Stimulated activated CD8-positive, alpha-beta memory T cell treated with anti-CD3 and anti-CD28 coated beads, Interleukin-7, amount 100 ng/mL, for 24 hours (primary cell): ENCODE measurements at regions not wholly inside any gene's neighbourhood (a gene's known extent, or its start where the extent isn't known, plus 50 kb on each side); places are given as distances from the start of the nearest gene placed in this dataset.

ENCODE experiments used
- DNase-seq: peaks from one replicate; pipeline ENCODE4 v3.0.0-alpha.2; 2020; ENCODE audit warnings: low read depth

DNA sequence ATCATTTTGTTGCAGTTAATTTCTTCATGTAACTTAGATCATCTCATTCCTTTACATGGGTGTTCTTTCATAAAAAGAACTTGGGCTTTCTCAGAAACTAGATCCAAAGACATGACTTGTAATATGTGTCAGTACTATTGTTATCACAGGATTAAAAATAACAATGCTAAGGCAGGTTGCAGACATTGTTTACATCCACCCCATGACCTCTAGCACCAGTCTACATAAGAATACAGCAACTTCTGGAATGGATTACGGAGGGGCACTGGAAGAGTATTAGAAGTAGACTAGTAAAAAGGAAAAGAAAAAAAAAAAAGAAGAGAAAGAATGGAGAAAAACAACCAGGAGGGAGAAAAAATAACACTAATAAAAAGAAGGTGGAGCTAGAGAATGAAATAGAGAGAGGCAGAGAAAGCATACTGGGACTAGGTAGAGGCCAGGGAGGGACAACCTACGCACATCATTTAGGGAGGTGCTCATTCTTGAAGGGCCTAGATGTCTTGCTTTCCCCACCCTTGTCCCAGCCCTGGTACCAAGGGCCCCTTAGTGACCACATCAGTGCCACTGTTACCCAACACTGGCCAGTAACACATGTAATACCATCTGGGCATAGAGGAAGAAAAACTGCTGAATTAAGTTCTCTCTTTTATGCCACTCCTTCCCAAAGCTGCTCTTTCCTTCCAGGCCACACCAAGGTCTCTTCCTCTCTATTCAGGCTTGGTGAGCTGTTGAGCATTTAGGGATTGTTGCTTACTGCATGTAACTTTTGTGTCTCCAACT, 70.6 kb upstream of the KLF7 start:
- no peak for DNase-seq

DNA sequence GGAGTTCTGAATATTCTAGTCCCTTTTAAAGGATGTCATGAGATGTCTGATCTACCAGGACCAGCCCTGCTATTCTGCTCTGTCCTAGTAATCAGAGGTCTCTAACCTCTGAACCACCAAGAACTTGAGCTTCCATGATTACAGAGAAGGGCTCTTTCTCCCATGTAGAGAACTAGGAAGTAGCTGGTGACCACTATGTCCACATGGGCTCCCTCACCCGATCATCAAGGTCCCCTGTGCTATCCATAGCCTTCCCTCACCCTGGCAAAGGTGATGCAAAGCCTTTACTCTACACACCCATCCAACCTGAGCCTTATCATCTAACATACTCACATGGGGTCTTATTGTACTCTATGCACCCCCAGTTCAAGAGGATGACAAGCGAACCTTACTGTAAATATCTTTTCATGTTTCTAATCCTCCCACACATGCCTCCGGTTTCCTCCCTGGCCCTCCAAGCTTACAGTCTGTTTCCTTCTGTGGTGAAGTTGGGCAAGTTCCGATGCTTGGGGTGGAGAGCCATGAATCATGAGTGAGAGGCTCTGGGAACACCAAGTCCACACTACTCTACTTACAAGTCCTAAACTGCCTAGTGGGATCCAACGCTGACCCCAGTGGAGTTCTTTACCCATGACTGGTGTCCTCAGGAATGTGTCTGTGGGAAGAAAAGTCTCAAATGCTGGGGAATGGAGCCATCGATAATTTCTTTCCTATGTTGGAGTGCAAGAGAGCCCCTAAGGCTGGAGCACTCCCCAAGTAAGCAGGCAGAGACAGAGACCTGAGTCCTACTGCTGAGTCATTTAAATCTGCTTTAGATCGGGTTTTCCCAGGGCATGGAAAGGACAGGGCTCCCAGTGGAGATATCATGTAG, 73.3 kb upstream of the KLF7 start:
- no peak for DNase-seq

DNA sequence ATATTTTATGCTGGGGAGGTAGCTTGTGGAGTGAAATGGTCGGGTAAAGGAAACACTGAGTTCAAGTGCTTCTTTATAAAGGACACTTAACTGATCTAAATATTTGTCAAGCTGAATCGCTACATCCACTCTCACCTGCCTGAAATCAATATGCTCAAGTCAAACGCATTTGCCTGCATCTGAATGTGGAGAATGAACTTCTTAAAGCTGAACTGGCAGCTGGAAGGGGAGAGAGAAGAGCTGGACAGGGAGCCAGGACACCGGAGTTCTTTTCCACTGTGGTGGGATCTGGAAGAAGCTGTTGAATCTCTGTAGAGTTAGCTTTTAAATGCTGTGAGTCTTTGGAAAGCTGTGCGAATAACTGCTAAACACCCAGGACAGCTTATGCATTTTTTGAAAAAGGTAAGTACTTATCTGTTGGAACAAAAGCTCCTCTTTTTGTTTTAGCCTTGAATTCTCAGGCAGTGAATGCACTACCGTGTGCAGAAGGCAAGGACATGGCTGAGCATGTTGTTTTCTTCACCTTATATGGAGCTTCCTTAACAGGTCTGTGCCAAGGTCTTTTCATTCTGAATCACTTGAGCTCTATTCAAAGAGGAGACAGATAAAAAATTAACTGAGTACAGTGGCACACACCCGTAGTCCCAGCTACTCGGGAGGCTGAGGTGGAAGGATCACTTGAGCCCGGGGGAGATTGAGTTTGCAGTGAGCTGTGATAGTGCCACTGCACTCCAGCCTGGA, 74.2 kb upstream of the KLF7 start:
- DNase-seq = no peak

DNA sequence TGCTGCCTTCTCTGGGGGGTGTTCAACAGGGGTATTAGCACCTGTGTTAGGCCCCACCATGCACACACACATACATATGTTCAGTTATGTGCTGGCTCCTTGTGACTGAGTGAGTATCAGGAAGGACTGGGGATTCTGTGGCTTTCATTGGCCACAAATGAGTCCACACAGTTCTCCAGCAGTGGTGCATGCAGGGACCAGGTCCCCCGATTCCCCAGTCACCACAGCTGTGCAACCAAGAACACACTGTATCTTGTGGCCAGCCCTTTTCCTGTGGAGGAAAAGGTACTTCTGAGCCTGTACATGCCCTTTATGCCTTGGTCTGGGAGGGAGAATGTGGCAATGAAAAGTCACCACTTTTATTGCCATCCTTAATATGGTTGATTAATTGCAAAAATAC, 74.9 kb upstream of the KLF7 start:
- no peak for DNase-seq

DNA sequence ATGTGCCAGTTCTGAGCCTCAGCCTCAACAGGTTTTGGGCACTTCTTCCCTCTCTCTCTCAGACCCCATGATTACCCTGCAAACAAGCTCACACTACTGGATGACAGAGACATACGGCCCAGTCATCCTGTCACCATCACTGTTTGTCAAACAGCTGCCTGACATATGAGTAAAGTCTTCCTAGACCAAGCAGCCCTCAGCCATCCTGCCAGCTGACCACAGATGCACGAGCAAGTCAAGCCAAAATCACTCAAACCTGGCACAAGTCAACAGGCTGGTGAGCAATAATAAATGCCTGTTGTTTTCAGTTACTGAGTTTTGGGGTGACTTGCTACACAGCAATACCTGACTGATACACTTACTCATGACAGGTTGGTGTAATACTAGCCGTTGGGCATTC, 75.5 kb upstream of the KLF7 start:
- DNase-seq = no peak

DNA sequence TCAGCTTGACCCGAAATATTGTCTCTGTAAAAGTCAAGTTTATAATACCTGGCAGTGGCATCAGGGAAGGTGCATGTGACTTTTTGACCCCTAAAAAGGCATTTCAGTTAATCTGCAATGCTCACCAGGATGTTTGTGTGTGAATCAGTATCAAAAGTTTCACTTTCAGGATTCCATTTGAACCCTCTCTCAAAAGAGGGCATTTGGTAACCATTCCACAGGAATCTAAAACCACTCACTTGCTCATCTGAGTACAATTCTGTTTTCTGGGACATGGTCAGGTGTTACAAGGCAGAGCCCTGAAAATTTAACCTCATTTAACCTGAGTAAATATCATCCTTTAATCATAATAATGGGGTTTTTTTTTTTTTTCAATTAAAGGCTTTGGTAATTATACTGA, 77.9 kb upstream of the KLF7 start:
- no peak for DNase-seq

DNA sequence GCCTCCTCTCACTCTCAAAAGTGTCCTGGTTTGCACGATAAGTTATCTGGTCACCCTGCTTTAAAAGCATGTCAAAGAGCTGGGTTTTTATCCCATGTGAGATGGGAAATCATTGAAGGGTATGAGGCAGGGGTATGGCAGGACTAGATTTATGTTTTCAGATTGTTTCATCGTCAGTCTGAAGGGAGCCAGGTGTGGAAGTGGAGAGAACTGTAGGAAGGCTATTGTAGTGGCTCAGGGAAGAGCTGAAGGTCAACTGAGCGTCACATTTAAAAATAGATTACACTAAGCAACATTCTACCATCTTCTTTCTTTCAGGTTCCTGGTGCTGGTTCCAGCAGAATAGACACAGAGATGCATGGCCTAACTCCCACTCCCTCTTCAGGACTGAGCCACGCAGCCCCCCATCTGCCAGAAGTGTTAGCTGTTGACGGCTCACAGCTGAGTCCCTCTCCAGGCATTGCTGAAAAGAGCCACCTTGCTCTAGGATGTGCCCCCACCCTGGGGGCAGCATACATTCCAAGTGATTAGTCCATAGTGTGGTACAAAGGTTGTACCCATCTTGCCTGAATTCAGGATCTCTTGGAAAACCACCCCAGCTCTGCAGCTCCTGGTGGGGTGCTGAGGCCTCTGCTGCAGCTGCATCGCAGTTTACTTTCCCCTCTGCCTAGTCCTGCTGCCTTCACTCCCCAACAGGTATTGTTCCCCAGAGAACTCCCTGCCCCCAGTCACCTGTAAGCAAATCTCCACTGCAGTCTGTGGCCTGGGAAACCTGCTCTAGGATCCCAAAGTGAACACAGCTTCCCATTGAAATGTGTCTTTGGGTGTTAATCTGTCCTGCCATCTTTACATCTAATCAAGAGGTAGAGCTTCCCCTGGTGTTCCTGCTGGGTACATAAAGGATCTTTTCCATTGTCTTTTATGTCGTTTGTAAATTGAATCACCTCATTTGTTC, 79.5 kb upstream of the KLF7 start:
- DNase-seq = no peak

DNA sequence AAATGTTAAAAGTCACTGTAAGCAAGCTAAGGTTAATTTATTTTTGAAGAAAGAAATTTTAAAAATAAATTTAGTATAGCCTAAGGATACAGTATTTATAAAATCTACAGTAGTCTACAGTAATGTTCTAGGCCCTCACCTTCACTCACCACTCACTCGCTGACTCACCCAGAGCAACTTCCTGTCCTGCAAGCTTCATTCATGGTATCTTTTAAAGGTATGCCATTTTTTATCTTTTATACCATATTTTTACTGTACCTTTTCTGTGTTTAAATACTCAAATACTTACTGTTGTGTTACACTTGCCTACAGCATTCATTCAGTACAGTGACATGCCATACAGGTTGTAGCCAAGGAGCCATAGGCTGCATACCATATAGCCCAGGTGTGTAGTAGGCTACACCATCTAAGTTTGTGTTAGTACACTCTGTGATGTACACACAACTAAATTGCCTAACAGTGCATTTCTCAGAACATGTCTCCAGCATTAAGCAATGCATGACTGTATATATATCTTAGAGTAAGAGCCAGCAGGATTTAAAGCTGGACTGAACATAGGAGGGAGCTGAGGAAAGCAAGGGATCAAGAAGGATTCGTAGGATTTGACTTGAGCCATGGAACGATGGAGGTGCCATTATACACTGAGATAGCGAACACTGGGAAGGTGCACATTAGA, 83.1 kb upstream of the KLF7 start:
- DNase-seq = no peak

DNA sequence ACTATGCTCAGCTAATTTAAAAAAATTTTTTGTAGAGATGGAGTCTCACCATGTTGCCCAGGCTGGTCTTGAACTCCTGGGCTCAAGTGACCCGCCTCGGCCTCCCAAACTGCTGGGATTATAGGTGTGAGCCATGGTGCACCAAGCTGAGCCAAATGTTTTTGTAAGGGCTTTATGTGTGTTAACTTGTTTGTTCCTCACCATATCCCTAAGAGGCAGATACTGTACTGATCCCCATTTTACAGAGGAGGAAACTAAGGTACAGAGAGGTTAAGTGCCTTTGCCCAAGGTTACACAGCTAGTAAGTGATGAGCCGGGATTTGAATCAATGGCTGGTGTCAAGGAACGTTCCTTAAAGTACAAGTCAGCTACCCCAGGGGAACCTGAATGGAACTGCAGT, 85.3 kb upstream of the KLF7 start:
- DNase-seq = no peak

DNA sequence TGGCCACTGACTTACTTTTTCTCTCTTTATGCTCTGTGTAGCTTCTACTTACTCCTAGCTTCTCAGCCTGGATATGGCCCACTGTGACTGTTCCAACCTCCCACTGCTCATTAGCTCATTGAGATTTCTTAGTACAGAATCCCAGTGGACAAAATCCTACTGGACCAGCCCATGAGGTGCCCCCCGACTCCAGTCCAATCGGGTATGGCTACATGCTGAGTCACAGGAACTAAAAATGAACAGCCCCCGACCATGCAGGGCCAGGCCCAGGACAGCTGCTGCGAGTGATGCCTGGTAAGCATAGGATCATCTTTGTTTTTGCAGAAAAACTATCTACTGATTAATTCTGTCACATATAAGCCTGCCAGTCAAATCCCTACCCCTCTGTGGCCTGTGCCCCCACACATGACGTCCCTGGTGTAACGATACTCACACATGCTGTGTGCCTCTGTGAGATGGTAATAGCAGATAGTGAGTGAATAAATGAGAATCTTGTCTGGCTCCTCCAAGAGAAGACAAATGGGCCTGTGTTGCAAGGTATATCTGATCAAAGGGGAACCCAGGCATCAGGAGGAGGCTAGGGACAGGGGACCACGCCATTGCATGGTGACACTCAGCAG, 85.9 kb upstream of the KLF7 start:
- DNase-seq = peak; percentile 16

DNA sequence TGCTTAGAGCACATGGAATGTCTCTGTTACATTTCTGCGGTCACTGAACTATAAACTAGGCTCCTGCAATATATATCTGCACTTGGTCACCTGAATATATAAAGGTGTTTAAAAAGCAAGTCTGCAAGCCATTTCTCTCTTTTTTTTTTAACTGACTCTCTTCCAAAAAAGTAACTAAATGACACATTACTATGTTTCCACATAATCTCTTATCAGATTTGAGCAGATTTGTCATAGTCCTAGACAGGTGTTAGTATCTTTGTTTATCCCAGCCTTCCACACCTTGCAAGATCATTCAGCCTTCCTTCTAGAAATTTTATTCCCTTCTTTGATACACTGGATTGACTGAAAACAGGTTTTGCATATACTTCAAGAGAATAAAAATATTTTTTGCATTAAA, 86.7 kb upstream of the KLF7 start:
- no peak for DNase-seq

DNA sequence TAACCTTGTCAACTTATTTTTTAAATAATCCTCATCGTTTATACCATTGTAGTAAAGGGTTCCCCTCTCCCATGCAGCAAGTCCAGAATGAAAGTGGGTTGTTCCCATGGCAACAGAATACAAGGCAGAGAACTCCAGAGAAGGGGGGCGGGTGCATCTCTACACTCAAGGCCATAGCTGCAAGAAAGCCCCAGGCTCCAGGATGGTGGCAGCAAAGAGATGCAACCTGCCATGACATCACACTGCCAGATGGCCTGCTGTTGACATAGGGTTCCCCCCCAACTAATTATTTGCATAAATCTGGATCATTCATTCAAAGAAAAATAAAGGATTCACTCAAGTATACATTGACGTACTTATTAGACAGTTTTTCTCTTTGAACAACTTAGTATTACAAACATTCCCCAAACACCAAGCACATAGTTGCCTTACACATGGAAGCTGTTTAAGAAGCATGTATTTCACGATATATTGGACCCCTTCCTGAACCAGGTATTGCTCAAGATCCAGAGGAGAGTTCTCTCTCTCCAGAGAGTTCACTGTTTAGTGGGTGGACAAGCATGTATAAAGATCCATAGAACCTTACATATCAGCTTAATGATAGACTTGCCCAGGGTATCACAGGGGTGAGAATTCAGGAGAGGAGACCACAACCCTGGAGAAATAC, 87.4 kb upstream of the KLF7 start:
- DNase-seq = no peak

DNA sequence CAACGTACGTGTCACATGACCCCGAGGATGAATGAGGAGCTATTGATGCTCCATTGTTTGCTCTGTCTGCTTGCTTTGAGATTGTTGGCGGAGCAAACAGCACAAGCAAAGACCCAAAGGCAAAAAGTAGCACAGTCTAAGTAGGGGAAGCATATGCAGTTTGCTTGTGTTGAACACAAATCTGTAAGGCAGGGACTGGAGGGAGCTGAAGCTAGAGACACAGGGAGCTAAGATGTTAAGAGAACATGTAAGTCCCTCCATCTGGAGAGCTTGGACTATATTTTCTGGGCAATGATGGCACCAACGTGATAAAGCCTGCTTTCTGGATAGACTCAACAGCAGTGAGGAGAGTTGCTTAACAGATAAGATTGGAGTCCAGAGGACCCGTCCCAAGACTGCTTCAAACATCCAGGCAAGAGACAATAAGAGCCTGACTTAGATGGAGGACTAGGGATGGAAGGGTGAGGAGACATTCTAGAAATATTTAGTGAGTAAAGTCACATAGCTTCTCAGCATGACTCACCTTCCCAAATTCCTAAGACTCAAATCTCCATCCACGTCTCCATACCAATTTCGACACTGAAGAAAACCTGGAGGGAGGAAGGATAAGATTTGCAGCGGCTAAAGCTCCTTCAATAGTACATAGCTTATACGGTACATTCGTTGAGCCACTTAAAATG, 88.1 kb upstream of the KLF7 start:
- no peak for DNase-seq

DNA sequence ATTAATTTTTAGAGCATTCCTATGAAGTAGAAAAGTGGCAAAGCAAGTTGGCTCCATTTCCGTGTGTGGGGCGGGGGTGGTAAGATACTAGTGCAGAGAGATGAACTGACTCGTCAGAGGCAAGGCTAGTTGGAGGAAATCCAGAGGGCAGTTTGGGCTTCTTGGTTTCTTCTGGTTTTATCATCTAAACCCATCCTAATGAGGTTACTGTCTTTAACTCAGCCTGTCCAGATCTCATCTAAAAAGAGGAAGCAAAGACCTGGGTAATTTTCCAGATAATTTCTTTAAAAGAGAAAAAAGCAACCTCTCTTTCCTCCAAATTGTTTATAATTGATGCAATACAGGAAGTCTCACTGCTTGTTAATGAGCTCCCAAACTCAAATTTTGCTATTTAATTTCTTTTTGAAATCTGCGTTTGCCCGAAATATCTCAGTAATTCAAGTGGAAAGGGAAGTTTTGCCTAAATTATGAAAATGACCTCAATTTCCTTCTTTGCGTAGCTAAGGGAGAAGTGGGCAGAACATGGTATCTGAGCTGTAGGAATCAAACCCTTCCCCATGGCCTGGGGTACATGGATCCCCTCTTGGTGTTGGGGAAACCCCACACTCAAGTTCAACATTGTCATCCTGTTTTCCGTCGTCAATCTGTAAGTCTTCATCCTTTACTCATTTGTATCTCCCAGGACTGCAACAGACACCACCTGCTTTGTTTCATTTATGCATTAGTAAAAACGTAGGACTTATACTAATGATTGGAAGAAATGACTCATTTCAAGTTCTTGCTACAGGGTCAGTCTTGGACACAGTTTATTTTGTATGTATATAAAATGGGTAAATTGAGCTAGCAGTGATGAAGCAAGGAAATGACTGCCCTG, 89.1 kb upstream of the KLF7 start:
- no peak for DNase-seq

DNA sequence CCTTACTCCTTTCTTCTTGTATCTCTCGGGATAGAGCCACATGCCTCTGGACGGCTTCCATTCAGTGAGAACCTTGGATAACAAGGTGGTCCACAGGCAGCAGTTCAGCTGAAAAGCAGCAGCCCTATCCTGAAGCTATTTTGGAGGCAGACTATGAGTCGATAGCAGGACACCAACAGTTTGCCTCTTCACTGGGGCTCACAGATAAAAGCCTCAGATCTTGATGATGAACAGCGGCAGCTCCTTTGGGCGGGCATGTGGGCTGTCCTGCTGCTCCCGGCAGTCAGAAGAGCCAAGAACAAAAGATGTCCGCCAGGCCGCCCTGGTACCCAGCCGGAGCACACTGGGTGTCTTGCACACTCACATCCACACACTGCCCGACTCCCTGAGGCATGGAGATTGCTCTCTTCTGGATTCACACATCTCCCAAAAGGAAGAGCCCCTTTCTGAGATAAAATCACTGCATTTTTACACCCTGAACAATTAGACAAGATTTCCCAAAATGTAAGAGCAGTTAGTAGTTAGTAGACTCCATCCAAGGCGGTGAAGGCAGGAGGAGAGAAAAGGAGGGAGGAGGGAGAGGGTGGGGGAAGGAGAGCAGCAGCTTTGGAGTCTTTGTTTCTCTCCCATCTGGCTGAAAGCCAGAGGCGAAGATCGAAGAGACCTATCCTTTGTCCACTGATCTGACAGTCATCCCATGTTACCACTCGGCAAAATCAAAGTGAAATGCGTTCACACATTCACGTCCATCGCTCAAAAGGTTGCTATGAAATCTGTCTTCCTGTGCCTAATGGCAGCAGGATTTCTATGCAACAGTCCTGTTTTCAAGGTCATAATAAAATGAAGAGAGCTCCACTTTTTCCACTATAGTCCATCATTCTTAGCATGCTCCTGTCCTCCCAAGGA, 90.1 kb upstream of the KLF7 start:
- no peak for DNase-seq

DNA sequence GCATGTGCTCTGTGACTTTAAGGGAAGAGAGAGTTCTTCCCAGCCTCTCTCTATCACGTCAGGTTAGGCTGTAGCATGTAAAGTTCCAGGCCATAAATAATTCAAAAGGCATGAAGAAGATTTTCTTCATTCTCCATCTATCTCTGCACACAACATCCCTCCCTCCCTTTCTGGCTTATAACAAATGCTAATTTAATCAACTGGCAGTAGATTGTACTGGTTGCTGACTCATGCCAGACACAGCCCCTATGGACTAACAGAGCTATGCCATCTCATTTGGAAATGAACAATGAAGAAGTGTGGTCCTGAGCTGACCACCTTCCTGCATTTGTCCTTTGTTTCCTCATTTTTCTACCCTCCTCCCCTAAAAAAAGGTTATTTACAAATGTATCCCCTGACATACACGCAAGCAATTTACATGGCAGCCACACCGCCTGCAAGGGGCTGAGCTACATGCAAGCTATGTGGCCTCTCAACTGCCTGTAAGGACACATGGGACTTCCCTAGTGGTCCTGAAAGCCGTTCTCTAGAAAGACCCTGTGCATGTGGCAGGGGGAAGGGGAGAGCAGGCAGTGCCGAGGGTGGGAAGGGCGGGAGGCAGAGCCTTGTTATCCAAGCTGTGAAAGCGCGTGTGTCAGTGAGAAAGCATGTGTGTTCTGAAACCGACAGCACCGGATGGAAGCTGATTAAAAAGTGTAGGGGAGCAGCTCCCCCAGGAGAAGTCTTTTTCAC, 90.9 kb upstream of the KLF7 start:
- DNase-seq = no peak
